ENCODE measurements at regions not wholly inside any gene's neighbourhood (a gene's known extent, or its start where the extent isn't known, plus 50 kb on each side); places are given as distances from the start of the nearest gene placed in this dataset.

GRCh38 chr12:22893878-22894277 is 268.9 kb downstream of the ETNK1 start:
- no peak overlapping the region for H3K4me2 ChIP-seq (ENCODE audit: low read length)
- no peaks in the 10 kb centered on the region for H3K9me2 ChIP-seq (ENCODE audit: insufficient read depth, low read length)
- no peaks in the 10 kb centered on the region for H3K4me1 ChIP-seq (ENCODE audit: insufficient read depth, low read length, poor library complexity, severe bottlenecking)
- no peak overlapping the region for H3K4me3 ChIP-seq (ENCODE audit: low read depth, low read length, poor library complexity, severe bottlenecking)
- ChIA-PET POLR2A (no interaction called here), CTCF (ENCODE audit: unreplicated experiment) (no interaction called here)
- H3K79me2 ChIP-seq (ENCODE audit: insufficient read depth, low read depth, low read length) = no peaks in the 10 kb centered on the region
- H2AFZ ChIP-seq (ENCODE audit: low read length) = no peak overlapping the region
- no peak overlapping the region for H3K27ac ChIP-seq (ENCODE audit: low read depth, low read length, poor library complexity, severe bottlenecking)
- no peak for DNase-seq (ENCODE audit: low spot score)
- no peaks in the 10 kb centered on the region for H4K20me1 ChIP-seq (ENCODE audit: insufficient read depth, low read length)
- TF ChIP-seq CTCF (conservative IDR thresholded peaks at IDR 0.05; ENCODE audit: low read length) (no peak), EZH2phosphoT487 (IDR thresholded peaks at IDR 0.05; ENCODE audit: borderline replicate concordance, low read depth, low read length) (no peak)
- no TSS peak for BruUV-seq (replicated peaks)
- H3K9me3 ChIP-seq (ENCODE audit: low read length) = no peaks in the 10 kb centered on the region
- no peaks in the 10 kb centered on the region for H3K36me3 ChIP-seq (ENCODE audit: insufficient read depth, low read length)
- intact Hi-C loops (cut with micrococcal nuclease; ENCODE audit: unreplicated experiment) = no loop called here

- Histone ChIP-seq H2AFZ (ENCODE audit: low read length) (no peak overlapping the region), H3K9me3 (ENCODE audit: low read length) (no peaks in the 10 kb centered on the region), H3K9me2 (ENCODE audit: insufficient read depth, low read length) (no peaks in the 10 kb centered on the region), H3K4me2 (ENCODE audit: low read length) (no peak overlapping the region), H3K36me3 (ENCODE audit: insufficient read depth, low read length) (no peaks in the 10 kb centered on the region), H3K4me1 (ENCODE audit: insufficient read depth, low read length, poor library complexity, severe bottlenecking) (no peaks in the 10 kb centered on the region), H4K20me1 (ENCODE audit: insufficient read depth, low read length) (no peaks in the 10 kb centered on the region), H3K27ac (ENCODE audit: low read depth, low read length, poor library complexity, severe bottlenecking) (no peak overlapping the region), H3K4me3 (ENCODE audit: low read depth, low read length, poor library complexity, severe bottlenecking) (no peak overlapping the region), H3K79me2 (ENCODE audit: insufficient read depth, low read depth, low read length) (no peaks in the 10 kb centered on the region)
- no peak for DNase-seq (ENCODE audit: low spot score)
- ChIA-PET POLR2A (interaction anchor here (0.6 kb wide), 1 partner anchor 1881 kb away, joined by 3 read pairs; no protein-coding TSS in a partner anchor), CTCF (ENCODE audit: unreplicated experiment) (no interaction called here)
- BruUV-seq (replicated peaks) = no TSS peak
- no peak for TF ChIP-seq CTCF (conservative IDR thresholded peaks at IDR 0.05; ENCODE audit: low read length)
- no peak for TF ChIP-seq EZH2phosphoT487 (IDR thresholded peaks at IDR 0.05; ENCODE audit: borderline replicate concordance, low read depth, low read length)
- intact Hi-C loops (cut with micrococcal nuclease; ENCODE audit: unreplicated experiment) = no loop called here
These were observed 274.2 kb downstream of the ETNK1 start for GRCh38 chr12:22899184-22899583.

- H4K20me1 ChIP-seq (ENCODE audit: insufficient read depth, low read length) = no peaks in the 10 kb centered on the region
- H3K27ac ChIP-seq (ENCODE audit: low read depth, low read length, poor library complexity, severe bottlenecking) = no peak overlapping the region
- H3K4me2 ChIP-seq (ENCODE audit: low read length) = no peak overlapping the region
- H3K36me3 ChIP-seq (ENCODE audit: insufficient read depth, low read length) = no peaks in the 10 kb centered on the region
- intact Hi-C loops (cut with micrococcal nuclease; ENCODE audit: unreplicated experiment) = no loop called here
- no peaks in the 10 kb centered on the region for H3K9me2 ChIP-seq (ENCODE audit: insufficient read depth, low read length)
- H3K9me3 ChIP-seq (ENCODE audit: low read length) = no peaks in the 10 kb centered on the region
- TF ChIP-seq EZH2phosphoT487 (IDR thresholded peaks at IDR 0.05; ENCODE audit: borderline replicate concordance, low read depth, low read length) (no peak), CTCF (conservative IDR thresholded peaks at IDR 0.05; ENCODE audit: low read length) (no peak)
- ChIA-PET POLR2A (interaction anchor here (0.5 kb wide), 1 partner anchor 146 kb away, joined by 3 read pairs; no protein-coding TSS in a partner anchor), CTCF (ENCODE audit: unreplicated experiment) (no interaction called here)
- no peak for DNase-seq (ENCODE audit: low spot score)
- H3K79me2 ChIP-seq (ENCODE audit: insufficient read depth, low read depth, low read length) = no peaks in the 10 kb centered on the region
- BruUV-seq (replicated peaks) = no TSS peak
- H3K4me1 ChIP-seq (ENCODE audit: insufficient read depth, low read length, poor library complexity, severe bottlenecking) = no peaks in the 10 kb centered on the region
- H3K4me3 ChIP-seq (ENCODE audit: low read depth, low read length, poor library complexity, severe bottlenecking) = no peak overlapping the region
- no peak overlapping the region for H2AFZ ChIP-seq (ENCODE audit: low read length)
These were observed 275.4 kb downstream of the ETNK1 start for GRCh38 chr12:22900401-22900800.
